B cell (primary cell): ENCODE measurements at regions not wholly inside any gene's neighbourhood (a gene's known extent, or its start where the extent isn't known, plus 50 kb on each side); places are given as distances from the start of the nearest gene placed in this dataset.

Source experiments
- ATAC-seq: fragments of 200-7000 bp; cut with Tn5 transposase; one replicate; pipeline ENCODE4 v1.10.0; 2021; ENCODE audit warnings: low read depth, mild to moderate bottlenecking, moderate number of reproducible peaks, moderate library complexity
- CTCF ChIA-PET: fragments of 350-600 bp; sonication (Branson Sonifier 250); formaldehyde crosslinking; loops from one replicate; lab custom pipeline; 2021; ENCODE audit warnings: antibody characterized with exemption, inconsistent platforms; lab: Charles Lee
- POLR2A ChIA-PET: fragments of 350-600 bp; sonication (Branson Sonifier 250); formaldehyde crosslinking; loops from one replicate; lab custom pipeline; 2021; ENCODE audit warnings: antibody characterized with exemption; lab: Charles Lee
- DNase-seq: peaks from one replicate; pipeline ENCODE4 v3.0.0; 2013
- H2AFZ ChIP-seq: 2 replicates; pipeline ENCODE4 v1.6.1; 2012; ENCODE audit warnings: mild to moderate bottlenecking, low read depth, low read length; ENCODE audit not compliant: insufficient read depth, poor library complexity, severe bottlenecking
- H3K27ac ChIP-seq, 2 donors: 1 replicate in 1 of 2; 2 replicates in 1 of 2; pipeline ENCODE4 v1.5.1; 2012 to 2013; ENCODE audit warnings: low read length in 2 of 2, mild to moderate bottlenecking in 2 of 2, moderate library complexity in 1 of 2
- H3K27me3 ChIP-seq, 4 experiments: fragments of 200-600 bp in 1 of 4; sonication (generic) in 1 of 4; replicated peaks in 1 of 4; 1 replicate in 2 of 4; 2 replicates in 2 of 4; pipeline versions ENCODE4 v1.6.1 to v1.7.0; 2013 to 2016; ENCODE audit warnings: low read length in 3 of 4, mild to moderate bottlenecking in 2 of 4, mixed read lengths in 1 of 4, moderate library complexity in 1 of 4; ENCODE audit not compliant: insufficient read depth in 4 of 4, control insufficient read depth in 3 of 4; ENCODE audit errors: control extremely low read depth in 1 of 4
- H3K36me3 ChIP-seq, 2 experiments: replicated peaks in 1 of 2; 1 replicate in 1 of 2; 2 replicates in 1 of 2; pipeline versions ENCODE4 v1.6.1 to v1.7.1; 2013; ENCODE audit warnings: low read length in 1 of 2; ENCODE audit not compliant: insufficient read depth in 2 of 2, control insufficient read depth in 1 of 2; ENCODE audit errors: control extremely low read depth in 1 of 2, extremely low read depth in 1 of 2
- H3K4me1 ChIP-seq, 2 donors: fragments of 200-600 bp in 1 of 2; sonication (generic) in 1 of 2; 1 replicate in 1 of 2; 2 replicates in 1 of 2; pipeline versions ENCODE4 v1.5.1 to v1.6.1; 2013 to 2017; ENCODE audit warnings: low read length in 2 of 2; ENCODE audit not compliant: control insufficient read depth in 2 of 2, insufficient read depth in 2 of 2
- H3K4me2 ChIP-seq: replicated peaks from 2 replicates; pipeline ENCODE3; 2012; ENCODE audit warnings: mild to moderate bottlenecking, low read depth, low read length; ENCODE audit not compliant: poor library complexity, severe bottlenecking
- H3K4me3 ChIP-seq, 5 experiments: fragments of 200-600 bp in 1 of 5; sonication (generic) in 1 of 5; 1 replicate in 3 of 5; 2 replicates in 2 of 5; pipeline versions ENCODE4 v1.5.1 to v1.7.0; 2011 to 2016; ENCODE audit warnings: low read length in 4 of 5, mild to moderate bottlenecking in 4 of 5, low read depth in 2 of 5, control low read depth in 1 of 5, moderate library complexity in 1 of 5; ENCODE audit not compliant: insufficient read depth in 1 of 5; ENCODE audit errors: control extremely low read depth in 1 of 5, extremely low read depth in 1 of 5
- H3K79me2 ChIP-seq: fragments of 200-600 bp; sonication (generic); one replicate; pipeline ENCODE4 v1.6.0; 2016; ENCODE audit warnings: low read length; ENCODE audit not compliant: control insufficient read depth, insufficient read depth
- H3K9ac ChIP-seq: fragments of 200-600 bp; sonication (generic); 2 replicates; pipeline ENCODE4 v1.6.1; 2017; ENCODE audit warnings: mild to moderate bottlenecking, low read length, moderate library complexity
- H3K9me3 ChIP-seq, 3 donors: one replicate each; pipeline versions ENCODE4 v1.6.1 to v1.7.1; 2013; ENCODE audit warnings: low read length in 2 of 3; ENCODE audit not compliant: control insufficient read depth in 2 of 3, insufficient read depth in 1 of 3; ENCODE audit errors: control extremely low read depth in 1 of 3
- H4K20me1 ChIP-seq: 2 replicates; pipeline ENCODE4 v1.6.0; 2012; ENCODE audit warnings: mild to moderate bottlenecking, low read length; ENCODE audit not compliant: insufficient read depth, control insufficient read depth, poor library complexity, severe bottlenecking
- H3K27ac Mint-ChIP-seq: one replicate; pipeline ENCODE4 v1.8.0; 2021; ENCODE audit warnings: mixed read lengths
- H3K27me3 Mint-ChIP-seq: one replicate; pipeline ENCODE4 v1.8.0; 2021; ENCODE audit warnings: mixed read lengths
- H3K4me1 Mint-ChIP-seq: one replicate; pipeline ENCODE4 v1.8.0; 2021; ENCODE audit warnings: mixed read lengths
- H3K4me3 Mint-ChIP-seq: one replicate; pipeline ENCODE4 v1.8.0; 2021; ENCODE audit warnings: mixed read lengths
- H3K9me3 Mint-ChIP-seq: one replicate; pipeline ENCODE4 v1.8.0; 2022; ENCODE audit warnings: mixed read lengths; ENCODE audit not compliant: insufficient read depth
- EZH2 ChIP-seq: IDR thresholded peaks from 2 replicates; pipeline ENCODE4 v1.6.1; 2012; ENCODE audit warnings: borderline replicate concordance, low read depth, mild to moderate bottlenecking, moderate library complexity, low read length; ENCODE audit not compliant: insufficient read depth, poor library complexity, severe bottlenecking
- WGBS: methylation state at CpG from one replicate; pipeline ENCODE4 v1.1.5; 2013; ENCODE audit warnings: missing lambda C conversion rate; ENCODE audit not compliant: insufficient coverage; 5-methylcytosine and 5-hydroxymethylcytosine counted together
- intact Hi-C: fragments of 100-400 bp; cut with micrococcal nuclease; formaldehyde crosslinking; loops from one replicate; pipeline ENCODE4 v1.10.0; 2022
- TF ChIP-seq, protein P1 (sequence below): fragments of 200-600 bp; IDR thresholded peaks from one replicate; pipeline ENCODE4 v1.8.0; 2022; ENCODE audit warnings: antibody characterized with exemption, mild to moderate bottlenecking

DNA sequence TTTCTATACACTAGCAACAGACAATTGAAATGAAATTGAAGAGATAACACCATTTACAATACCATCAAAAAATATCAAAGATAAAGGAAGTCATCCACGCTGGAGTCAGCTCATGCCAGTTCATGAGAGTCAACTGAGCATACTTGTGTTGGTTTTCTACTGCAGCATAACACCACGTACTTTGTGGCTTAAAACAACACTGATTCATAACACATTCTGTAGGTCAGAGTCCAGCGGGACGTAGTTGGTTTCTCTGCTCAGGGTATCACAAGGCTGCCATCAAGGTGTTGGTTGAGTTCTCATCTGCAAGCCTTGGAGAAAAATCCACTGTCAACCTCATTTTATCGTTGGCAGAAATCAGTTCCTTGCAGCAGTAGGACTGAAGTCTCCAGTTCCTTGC, 84.2 kb downstream of the TEX51 start:
- DNase-seq (no peak), ATAC-seq (no peak)
- Histone ChIP-seq H4K20me1 (no peaks in the 10 kb centered on the region), H3K27ac (no peak overlapping the region), H3K9ac (no peak overlapping the region), H3K4me1 (no peaks in the 10 kb centered on the region), H3K9me3 (no peaks in the 10 kb centered on the region), H3K27me3 (peaks cover 0 to 3% (median 0%) of the 10 kb centered on the region in 4 experiments), H3K36me3 (no peaks in the 10 kb centered on the region), H2AFZ (no peak overlapping the region), H3K4me2 (no peak overlapping the region), H3K4me3 (no peak overlapping the region), H3K79me2 (no peaks in the 10 kb centered on the region)
- intact Hi-C loops: no loop called here
- H3K4me1 Mint-ChIP-seq: no peaks in the 10 kb centered on the region
- H3K27ac Mint-ChIP-seq: no peak overlapping the region
- POLR2A ChIA-PET: no interaction called here
- WGBS: 84% methylated on average over 5 of the region's 5 CpGs
- CTCF ChIA-PET: no interaction called here
- no peak for TF ChIP-seq EZH2
- TF ChIP-seq, protein P1, sequence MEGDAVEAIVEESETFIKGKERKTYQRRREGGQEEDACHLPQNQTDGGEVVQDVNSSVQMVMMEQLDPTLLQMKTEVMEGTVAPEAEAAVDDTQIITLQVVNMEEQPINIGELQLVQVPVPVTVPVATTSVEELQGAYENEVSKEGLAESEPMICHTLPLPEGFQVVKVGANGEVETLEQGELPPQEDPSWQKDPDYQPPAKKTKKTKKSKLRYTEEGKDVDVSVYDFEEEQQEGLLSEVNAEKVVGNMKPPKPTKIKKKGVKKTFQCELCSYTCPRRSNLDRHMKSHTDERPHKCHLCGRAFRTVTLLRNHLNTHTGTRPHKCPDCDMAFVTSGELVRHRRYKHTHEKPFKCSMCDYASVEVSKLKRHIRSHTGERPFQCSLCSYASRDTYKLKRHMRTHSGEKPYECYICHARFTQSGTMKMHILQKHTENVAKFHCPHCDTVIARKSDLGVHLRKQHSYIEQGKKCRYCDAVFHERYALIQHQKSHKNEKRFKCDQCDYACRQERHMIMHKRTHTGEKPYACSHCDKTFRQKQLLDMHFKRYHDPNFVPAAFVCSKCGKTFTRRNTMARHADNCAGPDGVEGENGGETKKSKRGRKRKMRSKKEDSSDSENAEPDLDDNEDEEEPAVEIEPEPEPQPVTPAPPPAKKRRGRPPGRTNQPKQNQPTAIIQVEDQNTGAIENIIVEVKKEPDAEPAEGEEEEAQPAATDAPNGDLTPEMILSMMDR: no peak
- H3K27me3 Mint-ChIP-seq: peaks cover 19% of the 10 kb centered on the region
- H3K4me3 Mint-ChIP-seq: no peak overlapping the region
- H3K9me3 Mint-ChIP-seq: no peaks in the 10 kb centered on the region

DNA sequence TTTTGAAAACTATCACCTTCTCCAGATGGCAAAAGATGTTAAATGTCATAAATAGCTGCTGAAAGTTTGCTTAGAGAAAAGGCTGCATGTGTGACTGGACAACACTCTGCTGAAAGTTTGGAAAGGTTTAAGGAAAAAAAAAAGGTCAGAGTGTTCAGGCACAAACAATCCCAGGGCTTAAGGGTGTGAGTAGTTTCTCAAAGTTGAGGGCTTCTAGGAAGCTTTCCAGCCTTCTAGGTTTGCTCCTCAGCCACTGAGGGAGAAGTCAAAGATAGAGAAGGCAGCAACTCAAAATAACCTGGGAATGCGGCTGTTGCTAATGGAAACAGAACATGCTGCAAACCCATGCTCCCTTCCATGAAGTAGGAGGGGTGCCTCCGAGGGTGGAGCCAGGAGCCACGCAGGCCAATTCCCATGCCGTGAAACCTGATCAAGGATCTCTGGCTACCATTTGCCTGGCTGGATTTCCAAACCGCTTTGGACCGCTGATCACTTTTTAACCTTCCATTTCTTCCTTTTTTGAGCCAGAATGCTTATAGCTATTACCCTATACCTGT, 88.0 kb downstream of the TEX51 start:
- Histone ChIP-seq H3K27me3 (peaks cover 0 to 4% (median 0%) of the 10 kb centered on the region in 4 experiments), H3K4me1 (no peaks in the 10 kb centered on the region), H3K9ac (no peak overlapping the region), H4K20me1 (no peaks in the 10 kb centered on the region), H3K79me2 (no peaks in the 10 kb centered on the region), H3K27ac (no peak overlapping the region), H2AFZ (no peak overlapping the region), H3K9me3 (no peaks in the 10 kb centered on the region), H3K4me2 (no peak overlapping the region), H3K4me3 (no peak overlapping the region), H3K36me3 (no peaks in the 10 kb centered on the region)
- Mint-ChIP-seq H3K4me1 (no peaks in the 10 kb centered on the region), H3K9me3 (no peaks in the 10 kb centered on the region), H3K27me3 (peaks cover 30% of the 10 kb centered on the region), H3K4me3 (no peak overlapping the region), H3K27ac (no peak overlapping the region)
- intact Hi-C loops: no loop called here
- POLR2A ChIA-PET: no interaction called here
- WGBS: 84% methylated on average over 4 of the region's 6 CpGs
- DNase-seq (no peak), ATAC-seq (no peak)
- CTCF ChIA-PET: no interaction called here
- TF ChIP-seq, protein P1: no peak
- TF ChIP-seq EZH2: no peak
